Smooth muscle cell (in vitro differentiated cells): ENCODE measurements at regions not wholly inside any gene's neighbourhood (a gene's known extent, or its start where the extent isn't known, plus 50 kb on each side); places are given as distances from the start of the nearest gene placed in this dataset.

Experiments
- DNase-seq: peaks from one replicate; lab custom pipeline; 2025; ENCODE audit not compliant: unreplicated experiment; lab: John Stamatoyannopoulos, UW
- H2AFZ ChIP-seq: fragments of 200-600 bp; sonication (generic); 2 replicates; pipeline ENCODE4 v1.6.0; 2016; ENCODE audit warnings: antibody characterized with exemption, low read depth, mild to moderate bottlenecking
- H3F3A ChIP-seq: fragments of 200-600 bp; sonication (generic); 2 replicates; pipeline ENCODE4 v1.6.0; 2017; ENCODE audit warnings: antibody characterized with exemption, low read depth
- H3K27ac ChIP-seq: fragments of 200-600 bp; sonication (generic); 2 replicates; pipeline ENCODE4 v1.5.1; 2016; ENCODE audit warnings: low read depth, mild to moderate bottlenecking
- H3K27me3 ChIP-seq: fragments of 200-600 bp; sonication (generic); 2 replicates; pipeline ENCODE4 v1.6.1; 2016; ENCODE audit warnings: low read depth, mild to moderate bottlenecking
- H3K36me3 ChIP-seq: fragments of 200-600 bp; sonication (generic); 2 replicates; pipeline ENCODE4 v1.5.1; 2016; ENCODE audit warnings: low read depth
- H3K4me1 ChIP-seq: fragments of 200-600 bp; sonication (generic); 2 replicates; pipeline ENCODE4 v1.5.1; 2016; ENCODE audit warnings: low read depth
- H3K4me2 ChIP-seq: fragments of 200-600 bp; sonication (generic); 2 replicates; pipeline ENCODE4 v1.6.0; 2016; ENCODE audit warnings: mild to moderate bottlenecking
- H3K4me3 ChIP-seq: fragments of 200-600 bp; sonication (generic); 2 replicates; pipeline ENCODE4 v1.5.1; 2016; ENCODE audit warnings: mild to moderate bottlenecking
- H3K79me2 ChIP-seq: fragments of 200-600 bp; sonication (generic); 2 replicates; pipeline ENCODE4 v1.6.0; 2016; ENCODE audit warnings: low read depth, mild to moderate bottlenecking
- H3K9ac ChIP-seq: fragments of 200-600 bp; sonication (generic); 2 replicates; pipeline ENCODE4 v1.6.0; 2016; ENCODE audit warnings: low read depth
- H3K9me3 ChIP-seq: fragments of 200-600 bp; sonication (generic); replicated peaks from 2 replicates; pipeline ENCODE4 v1.5.1; 2016; ENCODE audit warnings: low read depth
- H4K20me1 ChIP-seq: fragments of 200-600 bp; sonication (generic); 2 replicates; pipeline ENCODE4 v1.6.0; 2016; ENCODE audit warnings: low read depth
- CTCF ChIP-seq: fragments of 200-600 bp; sonication (generic); IDR thresholded peaks from 2 replicates; pipeline ENCODE4 v1.5.1; 2017; ENCODE audit warnings: borderline replicate concordance, mild to moderate bottlenecking, antibody characterized with exemption; ENCODE audit not compliant: insufficient read depth, poor library complexity, severe bottlenecking
- WGBS: methylation state at CpG from one replicate; pipeline ENCODE4 v1.1.7; 2016; ENCODE audit warnings: low lambda C conversion rate; 5-methylcytosine and 5-hydroxymethylcytosine counted together

GRCh38 chr4:174396599-174397110 lies 112.9 kb downstream of the CEP44 start:
- Histone ChIP-seq H3K36me3 (no peaks in the 10 kb centered on the region), H3K9ac (no peak overlapping the region), H3K27me3 (no peaks in the 10 kb centered on the region), H3K27ac (no peak overlapping the region), H3K4me1 (peaks cover 8% of the 10 kb centered on the region), H3K9me3 (no peaks in the 10 kb centered on the region), H4K20me1 (no peaks in the 10 kb centered on the region), H2AFZ (no peak overlapping the region), H3K4me2 (no peak overlapping the region), H3K4me3 (no peak overlapping the region), H3F3A (no peaks in the 10 kb centered on the region), H3K79me2 (no peaks in the 10 kb centered on the region)
- WGBS = 81% methylated on average over 5 of the region's 5 CpGs
- DNase-seq = no peak
- no peak for TF ChIP-seq CTCF

- no peak for DNase-seq
Observed at GRCh38 chr4:174394915-174395314, 111.2 kb downstream of the CEP44 start.

GRCh38 chr4:174389439-174389838 lies 105.7 kb downstream of the CEP44 start:
- no peak overlapping the region for H3K27ac ChIP-seq
- H3K4me2 ChIP-seq = no peak overlapping the region
- WGBS = 79% methylated on average over 1 of the region's 1 CpG
- H3K36me3 ChIP-seq = no peaks in the 10 kb centered on the region
- H3K9ac ChIP-seq = no peak overlapping the region
- H3K4me1 ChIP-seq = no peaks in the 10 kb centered on the region
- H3K79me2 ChIP-seq = no peaks in the 10 kb centered on the region
- no peaks in the 10 kb centered on the region for H3F3A ChIP-seq
- H4K20me1 ChIP-seq = no peaks in the 10 kb centered on the region
- no peaks in the 10 kb centered on the region for H3K9me3 ChIP-seq
- H3K4me3 ChIP-seq = no peak overlapping the region
- TF ChIP-seq CTCF = no peak
- DNase-seq = no peak
- no peaks in the 10 kb centered on the region for H3K27me3 ChIP-seq
- H2AFZ ChIP-seq = no peak overlapping the region

More at GRCh38 chr4:174394915-174395314, 111.2 kb downstream of the CEP44 start:
- H3F3A ChIP-seq = no peaks in the 10 kb centered on the region
- no peaks in the 10 kb centered on the region for H3K9me3 ChIP-seq
- no peak overlapping the region for H3K9ac ChIP-seq
- H3K79me2 ChIP-seq = no peaks in the 10 kb centered on the region
- no peaks in the 10 kb centered on the region for H3K27me3 ChIP-seq
- WGBS = 19% methylated on average over 2 of the region's 2 CpGs
- H3K4me2 ChIP-seq = peak overlapping the region; percentile 22
- H3K4me3 ChIP-seq = no peak overlapping the region
- no peak overlapping the region for H2AFZ ChIP-seq
- no peaks in the 10 kb centered on the region for H4K20me1 ChIP-seq
- no peak for TF ChIP-seq CTCF
- H3K36me3 ChIP-seq = no peaks in the 10 kb centered on the region
- peak overlapping the region; percentile 56 for H3K27ac ChIP-seq
- H3K4me1 ChIP-seq = peaks cover 2% of the 10 kb centered on the region

- no peaks in the 10 kb centered on the region for H3F3A ChIP-seq
- TF ChIP-seq CTCF = no peak
Observed at GRCh38 chr4:174388461-174389145, 104.9 kb downstream of the CEP44 start.

More at GRCh38 chr4:174388461-174389145, 104.9 kb downstream of the CEP44 start:
- no peak for DNase-seq
- H3K9ac ChIP-seq = no peak overlapping the region
- no peaks in the 10 kb centered on the region for H3K27me3 ChIP-seq
- no peaks in the 10 kb centered on the region for H3K9me3 ChIP-seq
- no peak overlapping the region for H3K4me3 ChIP-seq
- H2AFZ ChIP-seq = no peak overlapping the region
- no peak overlapping the region for H3K4me2 ChIP-seq
- no peak overlapping the region for H3K27ac ChIP-seq
- H3K79me2 ChIP-seq = no peaks in the 10 kb centered on the region
- no peaks in the 10 kb centered on the region for H3K4me1 ChIP-seq
- H3K36me3 ChIP-seq = no peaks in the 10 kb centered on the region
- no peaks in the 10 kb centered on the region for H4K20me1 ChIP-seq
